ENCODE measurements at regions not wholly inside any gene's neighbourhood (a gene's known extent, or its start where the extent isn't known, plus 50 kb on each side); places are given as distances from the start of the nearest gene placed in this dataset.
A peak's percentile ranks its signal among the peaks of the same experiment; 100 is the strongest.

GRCh38 chr11:19370100-19370861 lies 129.5 kb upstream of the E2F8 start:
- H3K9me2 ChIP-seq (replicated peaks; ENCODE audit: insufficient read depth, low read length) = no peaks in the 10 kb centered on the region
- no peak overlapping the region for H3K27ac ChIP-seq (ENCODE audit: low read length)
- H2AFZ ChIP-seq (ENCODE audit: low read length) = no peak overlapping the region
- no peak for DNase-seq
- no peaks in the 10 kb centered on the region for H3K27me3 ChIP-seq (ENCODE audit: low read length)
- H3K4me2 ChIP-seq (ENCODE audit: low read depth, low read length, poor library complexity, severe bottlenecking) = no peak overlapping the region
- no peak overlapping the region for H3K4me3 ChIP-seq (ENCODE audit: low read length)
- H3K9ac ChIP-seq (ENCODE audit: low read length) = no peak overlapping the region
- no peaks in the 10 kb centered on the region for H3K36me3 ChIP-seq (ENCODE audit: insufficient read depth, low read length)
- no peaks in the 10 kb centered on the region for H3K79me2 ChIP-seq (ENCODE audit: low read length)
- H3K9me3 ChIP-seq (ENCODE audit: low read length) = no peaks in the 10 kb centered on the region
- H4K20me1 ChIP-seq (ENCODE audit: insufficient read depth, low read depth, low read length) = no peaks in the 10 kb centered on the region
- H3K4me1 ChIP-seq (ENCODE audit: low read length) = peaks cover 23% of the 10 kb centered on the region

- Histone ChIP-seq H3K27ac (ENCODE audit: low read length) (no peak overlapping the region), H3K9me2 (replicated peaks; ENCODE audit: insufficient read depth, low read length) (no peaks in the 10 kb centered on the region), H3K9me3 (ENCODE audit: low read length) (no peaks in the 10 kb centered on the region), H3K79me2 (ENCODE audit: low read length) (no peaks in the 10 kb centered on the region), H3K27me3 (ENCODE audit: low read length) (no peaks in the 10 kb centered on the region), H3K9ac (ENCODE audit: low read length) (no peak overlapping the region), H4K20me1 (ENCODE audit: insufficient read depth, low read depth, low read length) (no peaks in the 10 kb centered on the region), H3K4me3 (ENCODE audit: low read length) (no peak overlapping the region), H3K4me2 (ENCODE audit: low read depth, low read length, poor library complexity, severe bottlenecking) (no peak overlapping the region), H3K36me3 (ENCODE audit: insufficient read depth, low read length) (no peaks in the 10 kb centered on the region), H2AFZ (ENCODE audit: low read length) (no peak overlapping the region), H3K4me1 (ENCODE audit: low read length) (peaks cover 23% of the 10 kb centered on the region)
- peak; percentile 68 for DNase-seq
These were observed 128.1 kb upstream of the E2F8 start for GRCh38 chr11:19368726-19369375.

DNA sequence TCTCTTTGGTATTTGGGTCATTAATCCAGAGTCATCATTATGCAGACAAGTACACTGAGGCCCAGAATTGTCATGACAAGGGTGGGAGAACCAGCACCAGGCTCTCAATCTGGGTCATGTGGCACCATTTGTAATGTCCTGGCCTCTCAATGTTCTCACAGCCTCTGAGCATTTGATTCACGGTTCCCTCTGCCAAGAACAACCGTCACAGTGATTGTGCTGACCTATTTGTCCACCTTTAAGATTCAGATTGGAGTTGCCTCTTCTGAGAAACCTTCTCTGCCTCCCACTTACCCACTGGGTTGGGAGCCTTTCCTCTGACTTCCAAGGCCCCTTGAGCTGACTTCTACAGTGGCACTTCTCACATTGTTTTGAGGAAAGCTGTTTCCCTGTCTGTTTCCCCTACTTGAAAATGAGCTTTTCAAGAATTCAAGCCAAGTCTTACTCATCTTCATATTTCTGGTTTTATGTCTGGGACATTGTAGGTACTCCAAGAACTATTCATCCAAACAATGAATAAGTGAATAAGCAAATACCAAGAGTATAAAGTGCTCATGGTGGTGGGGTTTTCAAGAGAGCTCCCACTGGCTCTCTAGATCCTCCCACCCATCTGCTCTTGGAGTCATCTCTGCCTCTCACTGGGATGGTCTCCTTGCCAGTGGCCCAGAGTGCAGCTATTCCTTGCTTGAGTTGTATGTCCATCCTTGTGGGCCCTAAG lies 126.4 kb upstream of the E2F8 start:
- Histone ChIP-seq H3K4me3 (ENCODE audit: low read length) (no peak overlapping the region), H3K27ac (ENCODE audit: low read length) (no peak overlapping the region), H3K4me1 (ENCODE audit: low read length) (peaks cover 23% of the 10 kb centered on the region), H3K36me3 (ENCODE audit: insufficient read depth, low read length) (no peaks in the 10 kb centered on the region), H3K79me2 (ENCODE audit: low read length) (no peaks in the 10 kb centered on the region), H3K9me3 (ENCODE audit: low read length) (no peaks in the 10 kb centered on the region), H3K9me2 (replicated peaks; ENCODE audit: insufficient read depth, low read length) (no peaks in the 10 kb centered on the region), H4K20me1 (ENCODE audit: insufficient read depth, low read depth, low read length) (no peaks in the 10 kb centered on the region), H3K27me3 (ENCODE audit: low read length) (no peaks in the 10 kb centered on the region), H3K4me2 (ENCODE audit: low read depth, low read length, poor library complexity, severe bottlenecking) (no peak overlapping the region), H3K9ac (ENCODE audit: low read length) (no peak overlapping the region), H2AFZ (ENCODE audit: low read length) (no peak overlapping the region)
- no peak for DNase-seq

- Histone ChIP-seq H3K36me3 (ENCODE audit: insufficient read depth, low read length) (no peaks in the 10 kb centered on the region), H4K20me1 (ENCODE audit: insufficient read depth, low read depth, low read length) (no peaks in the 10 kb centered on the region), H3K4me1 (ENCODE audit: low read length) (peaks cover 23% of the 10 kb centered on the region), H3K27ac (ENCODE audit: low read length) (no peak overlapping the region), H2AFZ (ENCODE audit: low read length) (no peak overlapping the region), H3K9ac (ENCODE audit: low read length) (no peak overlapping the region), H3K27me3 (ENCODE audit: low read length) (no peaks in the 10 kb centered on the region), H3K79me2 (ENCODE audit: low read length) (no peaks in the 10 kb centered on the region), H3K9me2 (replicated peaks; ENCODE audit: insufficient read depth, low read length) (no peaks in the 10 kb centered on the region), H3K9me3 (ENCODE audit: low read length) (no peaks in the 10 kb centered on the region), H3K4me3 (ENCODE audit: low read length) (no peak overlapping the region), H3K4me2 (ENCODE audit: low read depth, low read length, poor library complexity, severe bottlenecking) (no peak overlapping the region)
- no peak for DNase-seq
These were observed 125.1 kb upstream of the E2F8 start for GRCh38 chr11:19365743-19366410.

- H3K4me3 ChIP-seq (ENCODE audit: low read length) = no peak overlapping the region
- no peak overlapping the region for H3K27ac ChIP-seq (ENCODE audit: low read length)
- no peaks in the 10 kb centered on the region for H4K20me1 ChIP-seq (ENCODE audit: insufficient read depth, low read depth, low read length)
- no peaks in the 10 kb centered on the region; the same call in 1 of the 2 replicates for H3K4me1 ChIP-seq (ENCODE audit: low read length)
- H3K79me2 ChIP-seq (ENCODE audit: low read length) = no peaks in the 10 kb centered on the region
- no peak overlapping the region for H3K9ac ChIP-seq (ENCODE audit: low read length)
- H3K9me3 ChIP-seq (ENCODE audit: low read length) = no peaks in the 10 kb centered on the region
- no peak overlapping the region for H3K4me2 ChIP-seq (ENCODE audit: low read depth, low read length, poor library complexity, severe bottlenecking)
- H2AFZ ChIP-seq (ENCODE audit: low read length) = no peak overlapping the region
- no peaks in the 10 kb centered on the region for H3K9me2 ChIP-seq (replicated peaks; ENCODE audit: insufficient read depth, low read length)
- H3K27me3 ChIP-seq (ENCODE audit: low read length) = no peaks in the 10 kb centered on the region
- H3K36me3 ChIP-seq (ENCODE audit: insufficient read depth, low read length) = no peaks in the 10 kb centered on the region
- no peak for DNase-seq
These were observed 118.7 kb upstream of the E2F8 start for GRCh38 chr11:19359221-19360000.

GRCh38 chr11:19357943-19358342 lies 117.2 kb upstream of the E2F8 start:
- H3K4me1 ChIP-seq (ENCODE audit: low read length) = no peaks in the 10 kb centered on the region; the same call in 1 of the 2 replicates
- no peaks in the 10 kb centered on the region for H3K27me3 ChIP-seq (ENCODE audit: low read length)
- no peak overlapping the region for H3K9ac ChIP-seq (ENCODE audit: low read length)
- H3K9me2 ChIP-seq (replicated peaks; ENCODE audit: insufficient read depth, low read length) = no peaks in the 10 kb centered on the region
- H3K79me2 ChIP-seq (ENCODE audit: low read length) = no peaks in the 10 kb centered on the region
- no peaks in the 10 kb centered on the region for H3K9me3 ChIP-seq (ENCODE audit: low read length)
- no peak overlapping the region for H3K27ac ChIP-seq (ENCODE audit: low read length)
- no peak overlapping the region for H3K4me3 ChIP-seq (ENCODE audit: low read length)
- no peak for DNase-seq
- no peak overlapping the region for H2AFZ ChIP-seq (ENCODE audit: low read length)
- no peaks in the 10 kb centered on the region for H4K20me1 ChIP-seq (ENCODE audit: insufficient read depth, low read depth, low read length)
- H3K4me2 ChIP-seq (ENCODE audit: low read depth, low read length, poor library complexity, severe bottlenecking) = no peak overlapping the region
- no peaks in the 10 kb centered on the region for H3K36me3 ChIP-seq (ENCODE audit: insufficient read depth, low read length)

- no peak overlapping the region for H3K4me3 ChIP-seq (ENCODE audit: low read length)
- no peaks in the 10 kb centered on the region for H3K36me3 ChIP-seq (ENCODE audit: insufficient read depth, low read length)
- H3K4me1 ChIP-seq (ENCODE audit: low read length) = no peaks in the 10 kb centered on the region; the same call in 1 of the 2 replicates
- H3K9me2 ChIP-seq (replicated peaks; ENCODE audit: insufficient read depth, low read length) = no peaks in the 10 kb centered on the region
- H3K9ac ChIP-seq (ENCODE audit: low read length) = no peak overlapping the region
- no peak overlapping the region for H3K27ac ChIP-seq (ENCODE audit: low read length)
- no peaks in the 10 kb centered on the region for H3K27me3 ChIP-seq (ENCODE audit: low read length)
- no peak overlapping the region for H3K4me2 ChIP-seq (ENCODE audit: low read depth, low read length, poor library complexity, severe bottlenecking)
- DNase-seq = no peak
- H3K9me3 ChIP-seq (ENCODE audit: low read length) = no peaks in the 10 kb centered on the region
- H3K79me2 ChIP-seq (ENCODE audit: low read length) = no peaks in the 10 kb centered on the region
- no peaks in the 10 kb centered on the region for H4K20me1 ChIP-seq (ENCODE audit: insufficient read depth, low read depth, low read length)
- H2AFZ ChIP-seq (ENCODE audit: low read length) = no peak overlapping the region
These were observed 114.9 kb upstream of the E2F8 start for GRCh38 chr11:19355601-19356000.
